Trophoblast cell (in vitro differentiated cells and primary cell): ENCODE measurements at regions not wholly inside any gene's neighbourhood (a gene's known extent, or its start where the extent isn't known, plus 50 kb on each side); places are given as distances from the start of the nearest gene placed in this dataset.

ENCODE experiments used
- DNase-seq, 2 donors: peaks; one replicate each; pipeline ENCODE4 v3.0.0-alpha.2; 2016
- H2AFZ ChIP-seq: 2 replicates; pipeline ENCODE4 v1.6.1; 2013; ENCODE audit warnings: low read length, moderate library complexity, mild to moderate bottlenecking; ENCODE audit not compliant: insufficient read depth, poor library complexity
- H2AK5ac ChIP-seq: 2 replicates; pipeline ENCODE4 v1.6.1; 2013; ENCODE audit warnings: mild to moderate bottlenecking, low read length
- H2BK120ac ChIP-seq: 2 replicates; pipeline ENCODE4 v1.6.1; 2013; ENCODE audit warnings: low read length, mild to moderate bottlenecking, moderate library complexity; ENCODE audit not compliant: insufficient read depth, poor library complexity
- H2BK12ac ChIP-seq: 2 replicates; pipeline ENCODE4 v1.6.1; 2013; ENCODE audit warnings: mild to moderate bottlenecking, low read length, moderate library complexity
- H2BK5ac ChIP-seq: 2 replicates; pipeline ENCODE4 v1.6.1; 2013; ENCODE audit warnings: low read length, low read depth, moderate library complexity, mild to moderate bottlenecking; ENCODE audit not compliant: poor library complexity
- H3K14ac ChIP-seq: 2 replicates; pipeline ENCODE4 v1.6.1; 2013; ENCODE audit warnings: mild to moderate bottlenecking, low read length
- H3K18ac ChIP-seq: 2 replicates; pipeline ENCODE4 v1.6.1; 2013; ENCODE audit warnings: mild to moderate bottlenecking, low read length
- H3K23ac ChIP-seq: 2 replicates; pipeline ENCODE4 v1.6.1; 2013; ENCODE audit warnings: low read length
- H3K27ac ChIP-seq: 2 replicates; pipeline ENCODE4 v1.5.1; 2013; ENCODE audit warnings: low read depth, mild to moderate bottlenecking, inconsistent platforms, low read length, moderate library complexity
- H3K27me3 ChIP-seq: 2 replicates; pipeline ENCODE4 v1.6.1; 2013; ENCODE audit warnings: inconsistent platforms, mild to moderate bottlenecking, low read length, moderate library complexity; ENCODE audit not compliant: insufficient read depth
- H3K36me3 ChIP-seq, 2 experiments: 1 replicate in 1 of 2; 2 replicates in 1 of 2; pipeline ENCODE4 v1.6.1; 2013; ENCODE audit warnings: low read length in 2 of 2, mild to moderate bottlenecking in 2 of 2, moderate library complexity in 1 of 2; ENCODE audit not compliant: insufficient read depth in 2 of 2, control insufficient read depth in 1 of 2
- H3K4ac ChIP-seq: 2 replicates; pipeline ENCODE4 v1.6.1; 2013; ENCODE audit warnings: low read depth, mild to moderate bottlenecking, low read length, moderate library complexity
- H3K4me1 ChIP-seq, 2 experiments: 1 replicate in 1 of 2; 2 replicates in 1 of 2; pipeline ENCODE4 v1.6.1; 2013; ENCODE audit warnings: low read length in 2 of 2, mild to moderate bottlenecking in 2 of 2, moderate library complexity in 1 of 2; ENCODE audit not compliant: insufficient read depth in 2 of 2, control insufficient read depth in 1 of 2
- H3K4me2 ChIP-seq: 2 replicates; pipeline ENCODE4 v1.6.1; 2013; ENCODE audit warnings: inconsistent platforms, mild to moderate bottlenecking, low read length, moderate library complexity
- H3K4me3 ChIP-seq: 2 replicates; pipeline ENCODE4 v1.5.1; 2013; ENCODE audit warnings: mild to moderate bottlenecking, low read depth, low read length, inconsistent platforms
- H3K79me1 ChIP-seq: one replicate; pipeline ENCODE4 v1.6.1; 2013; ENCODE audit warnings: low read length
- H3K79me2 ChIP-seq: 2 replicates; pipeline ENCODE4 v1.6.1; 2013; ENCODE audit warnings: low read length, mild to moderate bottlenecking; ENCODE audit not compliant: control insufficient read depth, insufficient read depth, poor library complexity
- H3K9ac ChIP-seq: 2 replicates; pipeline ENCODE4 v1.6.1; 2013; ENCODE audit warnings: mild to moderate bottlenecking, low read length
- H3K9me3 ChIP-seq: 2 replicates; pipeline ENCODE4 v1.6.1; 2013; ENCODE audit warnings: low read depth, mild to moderate bottlenecking, control low read depth, inconsistent platforms, low read length; ENCODE audit not compliant: insufficient read depth
- H4K12ac ChIP-seq: 2 replicates; pipeline ENCODE4 v1.6.1; 2013; ENCODE audit warnings: low read depth, mild to moderate bottlenecking, low read length, moderate library complexity
- H4K8ac ChIP-seq: 2 replicates; pipeline ENCODE4 v1.6.1; 2013; ENCODE audit warnings: low read depth, mild to moderate bottlenecking, low read length, moderate library complexity
- H4K91ac ChIP-seq: one replicate; pipeline ENCODE4 v1.6.1; 2013; ENCODE audit warnings: low read depth, mild to moderate bottlenecking, low read length, moderate library complexity
- WGBS: extraction: QIAGEN DNeasy Blood & Tissue Kit; methylation state at CpG from one replicate; pipeline ENCODE4 v1.1.7; 2013; ENCODE audit warnings: missing lambda C conversion rate; ENCODE audit not compliant: insufficient read length, insufficient coverage; ENCODE audit errors: extremely low coverage; 5-methylcytosine and 5-hydroxymethylcytosine counted together

DNA sequence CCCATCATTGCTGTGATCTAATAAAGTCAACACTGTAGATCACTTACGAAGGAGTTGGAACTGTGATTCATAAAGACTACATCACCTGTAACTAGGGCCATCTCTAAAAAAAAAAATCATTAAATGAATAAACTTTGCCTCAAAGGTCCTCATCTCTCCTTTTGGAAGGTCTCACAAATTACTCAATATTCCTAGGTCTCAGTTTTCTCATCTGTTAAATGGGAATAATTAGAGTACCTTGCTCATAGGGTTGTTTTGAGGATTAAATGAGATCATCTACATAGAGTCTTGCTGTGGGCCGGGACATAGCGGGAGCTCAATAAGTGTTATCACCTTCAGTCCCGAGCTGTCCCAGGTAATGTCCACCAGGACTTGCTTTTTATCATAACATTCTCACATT lies 335.1 kb upstream of the PROK2 start:
- Histone ChIP-seq H2AK5ac (no peak overlapping the region), H3K4me1 (no peaks in the 10 kb centered on the region), H3K14ac (no peak overlapping the region), H3K36me3 (no peaks in the 10 kb centered on the region), H4K12ac (no peak overlapping the region), H3K4me3 (no peak overlapping the region), H3K27me3 (no peaks in the 10 kb centered on the region), H4K8ac (no peak overlapping the region), H3K18ac (no peak overlapping the region), H3K27ac (no peak overlapping the region), H3K79me2 (no peaks in the 10 kb centered on the region), H3K9me3 (no peaks in the 10 kb centered on the region), H3K23ac (no peak overlapping the region), H3K4me2 (no peak overlapping the region), H4K91ac (no peak overlapping the region), H3K9ac (no peak overlapping the region), H2AFZ (no peak overlapping the region), H2BK12ac (no peak overlapping the region), H3K79me1 (no peaks in the 10 kb centered on the region), H2BK120ac (no peak overlapping the region), H3K4ac (no peak overlapping the region), H2BK5ac (no peak overlapping the region)
- no peak for DNase-seq
- no CpG with 5 or more reads among the region's 4 CpGs for WGBS

DNA sequence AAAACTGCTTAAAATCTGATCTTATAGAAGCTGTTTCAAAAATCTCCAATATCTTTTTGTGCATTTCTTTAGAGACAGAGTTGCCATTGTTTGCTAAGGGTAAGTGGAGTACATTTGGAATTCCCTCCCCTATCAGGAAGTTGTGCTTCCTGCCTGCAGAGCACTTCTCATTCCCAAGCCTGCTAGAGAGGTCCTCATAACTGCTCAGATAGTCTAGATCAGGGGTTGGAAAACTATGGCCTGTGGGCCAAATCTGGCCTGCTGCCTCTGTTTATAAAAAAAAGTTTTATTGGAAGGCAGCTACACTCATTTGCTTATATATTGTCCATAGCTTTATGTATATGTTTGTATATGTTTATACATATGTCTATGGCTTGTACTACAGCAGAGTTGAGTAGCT lies 333.7 kb upstream of the PROK2 start:
- Histone ChIP-seq H2BK12ac (no peak overlapping the region), H2AFZ (no peak overlapping the region), H3K4me3 (no peak overlapping the region), H4K8ac (no peak overlapping the region), H3K14ac (no peak overlapping the region), H3K4ac (no peak overlapping the region), H3K4me1 (no peaks in the 10 kb centered on the region), H3K9me3 (no peaks in the 10 kb centered on the region), H3K18ac (no peak overlapping the region), H3K9ac (no peak overlapping the region), H4K91ac (no peak overlapping the region), H4K12ac (no peak overlapping the region), H3K23ac (no peak overlapping the region), H2AK5ac (no peak overlapping the region), H3K36me3 (no peaks in the 10 kb centered on the region), H3K79me1 (no peaks in the 10 kb centered on the region), H3K79me2 (no peaks in the 10 kb centered on the region), H3K27me3 (no peaks in the 10 kb centered on the region), H2BK5ac (no peak overlapping the region), H3K4me2 (no peak overlapping the region), H3K27ac (no peak overlapping the region), H2BK120ac (no peak overlapping the region)
- no peak for DNase-seq

DNA sequence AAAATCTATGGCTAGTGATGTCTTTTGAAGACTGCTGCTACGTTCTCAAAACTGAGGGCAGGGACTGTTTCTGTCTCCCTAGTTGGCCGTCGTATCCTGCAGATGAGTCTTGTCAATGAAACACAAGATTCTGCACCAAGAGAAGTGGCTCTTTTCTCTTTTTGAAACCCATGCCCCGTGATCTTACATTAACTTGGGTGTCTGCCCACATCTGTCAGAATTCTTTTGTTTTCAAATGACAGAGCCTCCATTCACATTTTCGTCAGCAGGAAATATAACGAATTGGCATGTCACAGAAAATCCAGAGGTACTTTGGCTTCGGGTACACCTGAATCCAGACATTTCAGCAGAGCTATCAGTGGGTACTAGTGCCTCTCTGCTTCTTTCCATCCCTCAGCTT lies 331.3 kb upstream of the PROK2 start:
- no peaks in the 10 kb centered on the region for H3K9me3 ChIP-seq
- no peak overlapping the region for H3K4me2 ChIP-seq
- H3K27ac ChIP-seq = no peak overlapping the region
- no peak overlapping the region for H2AFZ ChIP-seq
- no peak overlapping the region for H2AK5ac ChIP-seq
- no peak overlapping the region for H3K18ac ChIP-seq
- no CpG with 5 or more reads among the region's 7 CpGs for WGBS
- no peaks in the 10 kb centered on the region for H3K27me3 ChIP-seq
- no peak overlapping the region for H3K4me3 ChIP-seq
- no peak overlapping the region for H3K4ac ChIP-seq
- H4K12ac ChIP-seq = no peak overlapping the region
- H3K9ac ChIP-seq = no peak overlapping the region
- DNase-seq = no peak
- no peak overlapping the region for H2BK12ac ChIP-seq
- no peak overlapping the region for H3K23ac ChIP-seq
- H4K91ac ChIP-seq = no peak overlapping the region
- no peaks in the 10 kb centered on the region for H3K36me3 ChIP-seq
- H2BK5ac ChIP-seq = no peak overlapping the region
- no peak overlapping the region for H4K8ac ChIP-seq
- no peaks in the 10 kb centered on the region for H3K4me1 ChIP-seq
- no peak overlapping the region for H3K14ac ChIP-seq
- H3K79me1 ChIP-seq = no peaks in the 10 kb centered on the region
- H2BK120ac ChIP-seq = no peak overlapping the region
- no peaks in the 10 kb centered on the region for H3K79me2 ChIP-seq

DNA sequence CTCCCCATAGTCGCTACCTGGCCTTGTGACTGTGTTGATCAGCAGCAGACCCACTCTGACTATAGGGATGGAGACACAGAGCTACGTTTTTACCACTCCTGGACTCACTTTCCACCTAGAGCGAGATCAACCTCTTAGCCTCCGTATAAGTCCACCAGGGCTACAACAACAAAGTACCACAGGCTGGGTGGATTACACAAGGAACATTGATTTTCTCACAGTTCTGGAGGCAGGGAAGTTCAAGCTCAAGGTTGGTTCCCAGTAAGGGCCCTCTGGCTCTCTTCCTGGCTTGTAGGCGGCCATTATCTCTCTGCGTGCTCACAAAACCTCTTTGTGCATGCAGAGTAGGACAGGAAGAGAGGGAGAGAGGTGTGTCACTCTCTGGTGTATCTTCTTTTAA lies 330.4 kb upstream of the PROK2 start:
- H2BK5ac ChIP-seq = no peak overlapping the region
- H3K9ac ChIP-seq = no peak overlapping the region
- no peaks in the 10 kb centered on the region for H3K79me1 ChIP-seq
- H2BK12ac ChIP-seq = no peak overlapping the region
- no peaks in the 10 kb centered on the region for H3K4me1 ChIP-seq
- H3K9me3 ChIP-seq = no peaks in the 10 kb centered on the region
- H4K8ac ChIP-seq = no peak overlapping the region
- H3K27me3 ChIP-seq = no peaks in the 10 kb centered on the region
- no peak overlapping the region for H3K4me3 ChIP-seq
- no peak overlapping the region for H3K4me2 ChIP-seq
- WGBS = no CpG with 5 or more reads among the region's 6 CpGs
- no peak overlapping the region for H3K27ac ChIP-seq
- H3K23ac ChIP-seq = no peak overlapping the region
- H4K91ac ChIP-seq = no peak overlapping the region
- H2AFZ ChIP-seq = no peak overlapping the region
- no peaks in the 10 kb centered on the region for H3K36me3 ChIP-seq
- no peak overlapping the region for H4K12ac ChIP-seq
- no peak overlapping the region for H2AK5ac ChIP-seq
- no peak overlapping the region for H2BK120ac ChIP-seq
- H3K18ac ChIP-seq = no peak overlapping the region
- no peaks in the 10 kb centered on the region for H3K79me2 ChIP-seq
- no peak for DNase-seq
- H3K4ac ChIP-seq = no peak overlapping the region
- no peak overlapping the region for H3K14ac ChIP-seq

DNA sequence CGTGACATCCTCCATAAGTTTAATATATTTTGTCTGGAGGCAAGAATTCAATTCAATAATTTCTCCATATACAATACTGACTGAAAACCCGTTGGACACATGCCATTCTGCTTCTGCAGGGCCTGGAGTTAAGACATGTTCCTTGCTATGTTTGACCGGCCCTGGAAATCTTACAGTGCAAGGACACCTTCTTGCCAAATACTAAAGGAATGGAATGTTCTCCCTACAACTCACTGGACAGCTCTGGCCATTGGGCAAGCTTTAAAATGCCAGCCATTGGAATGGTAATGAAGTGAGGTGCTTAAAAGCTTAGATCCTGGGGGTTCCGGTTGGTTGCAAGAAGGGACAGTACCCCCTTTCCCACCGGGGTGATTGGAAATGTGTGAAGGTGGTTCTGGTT lies 329.8 kb upstream of the PROK2 start:
- H3K4me1 ChIP-seq = no peaks in the 10 kb centered on the region
- no peaks in the 10 kb centered on the region for H3K36me3 ChIP-seq
- no peak overlapping the region for H3K27ac ChIP-seq
- no peak overlapping the region for H3K23ac ChIP-seq
- no peaks in the 10 kb centered on the region for H3K79me1 ChIP-seq
- H4K8ac ChIP-seq = no peak overlapping the region
- H3K14ac ChIP-seq = no peak overlapping the region
- H4K91ac ChIP-seq = no peak overlapping the region
- no peaks in the 10 kb centered on the region for H3K79me2 ChIP-seq
- H2AK5ac ChIP-seq = no peak overlapping the region
- H2AFZ ChIP-seq = no peak overlapping the region
- H3K4ac ChIP-seq = no peak overlapping the region
- no peak for DNase-seq
- H3K4me3 ChIP-seq = no peak overlapping the region
- H3K9ac ChIP-seq = no peak overlapping the region
- H3K9me3 ChIP-seq = peaks cover 2% of the 10 kb centered on the region
- no peak overlapping the region for H2BK12ac ChIP-seq
- WGBS = no CpG with 5 or more reads among the region's 5 CpGs
- no peaks in the 10 kb centered on the region for H3K27me3 ChIP-seq
- no peak overlapping the region for H3K18ac ChIP-seq
- H2BK120ac ChIP-seq = no peak overlapping the region
- H3K4me2 ChIP-seq = no peak overlapping the region
- H4K12ac ChIP-seq = no peak overlapping the region
- H2BK5ac ChIP-seq = no peak overlapping the region
